OCI-LY1 (cell line): ENCODE measurements at regions not wholly inside any gene's neighbourhood (a gene's known extent, or its start where the extent isn't known, plus 50 kb on each side); places are given as distances from the start of the nearest gene placed in this dataset.

Experiments used
- EZH2 ChIP-seq: fragments of 200-600 bp; sonication (generic), shearing (Covaris generic); IDR thresholded peaks from 2 replicates; pipeline ENCODE4 v1.8.0; 2017; ENCODE audit warnings: borderline replicate concordance, mixed run types, mild to moderate bottlenecking, antibody characterized with exemption, low read length, moderate library complexity, mixed read lengths
- TF ChIP-seq, protein P1 (sequence below): fragments of 200-600 bp; sonication (generic), shearing (Covaris generic); IDR thresholded peaks from 2 replicates; pipeline ENCODE4 v1.5.1; 2017; ENCODE audit warnings: mild to moderate bottlenecking, antibody characterized with exemption, low read length, moderate library complexity, mixed read lengths

DNA sequence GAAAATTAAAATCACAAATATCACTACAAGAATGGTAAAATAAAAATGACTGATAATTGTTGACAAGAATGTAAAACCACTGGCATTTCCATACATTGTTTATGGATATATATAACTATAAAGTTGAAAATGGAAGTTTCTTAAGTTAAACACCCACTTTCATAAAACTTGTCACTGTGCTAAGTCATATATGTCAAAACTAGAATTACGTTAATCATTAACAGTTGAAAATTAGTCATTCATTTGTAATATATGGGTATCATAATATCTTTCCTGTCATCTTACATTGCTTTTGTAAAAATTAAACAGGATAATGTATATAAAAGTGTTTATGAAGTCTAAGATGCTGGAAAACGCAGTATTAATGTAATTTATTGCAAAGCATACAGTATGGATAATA is 1398.6 kb upstream of the ALCAM start:
- TF ChIP-seq, protein P1, sequence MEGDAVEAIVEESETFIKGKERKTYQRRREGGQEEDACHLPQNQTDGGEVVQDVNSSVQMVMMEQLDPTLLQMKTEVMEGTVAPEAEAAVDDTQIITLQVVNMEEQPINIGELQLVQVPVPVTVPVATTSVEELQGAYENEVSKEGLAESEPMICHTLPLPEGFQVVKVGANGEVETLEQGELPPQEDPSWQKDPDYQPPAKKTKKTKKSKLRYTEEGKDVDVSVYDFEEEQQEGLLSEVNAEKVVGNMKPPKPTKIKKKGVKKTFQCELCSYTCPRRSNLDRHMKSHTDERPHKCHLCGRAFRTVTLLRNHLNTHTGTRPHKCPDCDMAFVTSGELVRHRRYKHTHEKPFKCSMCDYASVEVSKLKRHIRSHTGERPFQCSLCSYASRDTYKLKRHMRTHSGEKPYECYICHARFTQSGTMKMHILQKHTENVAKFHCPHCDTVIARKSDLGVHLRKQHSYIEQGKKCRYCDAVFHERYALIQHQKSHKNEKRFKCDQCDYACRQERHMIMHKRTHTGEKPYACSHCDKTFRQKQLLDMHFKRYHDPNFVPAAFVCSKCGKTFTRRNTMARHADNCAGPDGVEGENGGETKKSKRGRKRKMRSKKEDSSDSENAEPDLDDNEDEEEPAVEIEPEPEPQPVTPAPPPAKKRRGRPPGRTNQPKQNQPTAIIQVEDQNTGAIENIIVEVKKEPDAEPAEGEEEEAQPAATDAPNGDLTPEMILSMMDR: no peak
- TF ChIP-seq EZH2: no peak
